ENCODE measurements at regions not wholly inside any gene's neighbourhood (a gene's known extent, or its start where the extent isn't known, plus 50 kb on each side); places are given as distances from the start of the nearest gene placed in this dataset.

GRCh38 chr14:83207550-83207949 lies 1673.9 kb upstream of the SEL1L start:
- TF ChIP-seq, protein P1, sequence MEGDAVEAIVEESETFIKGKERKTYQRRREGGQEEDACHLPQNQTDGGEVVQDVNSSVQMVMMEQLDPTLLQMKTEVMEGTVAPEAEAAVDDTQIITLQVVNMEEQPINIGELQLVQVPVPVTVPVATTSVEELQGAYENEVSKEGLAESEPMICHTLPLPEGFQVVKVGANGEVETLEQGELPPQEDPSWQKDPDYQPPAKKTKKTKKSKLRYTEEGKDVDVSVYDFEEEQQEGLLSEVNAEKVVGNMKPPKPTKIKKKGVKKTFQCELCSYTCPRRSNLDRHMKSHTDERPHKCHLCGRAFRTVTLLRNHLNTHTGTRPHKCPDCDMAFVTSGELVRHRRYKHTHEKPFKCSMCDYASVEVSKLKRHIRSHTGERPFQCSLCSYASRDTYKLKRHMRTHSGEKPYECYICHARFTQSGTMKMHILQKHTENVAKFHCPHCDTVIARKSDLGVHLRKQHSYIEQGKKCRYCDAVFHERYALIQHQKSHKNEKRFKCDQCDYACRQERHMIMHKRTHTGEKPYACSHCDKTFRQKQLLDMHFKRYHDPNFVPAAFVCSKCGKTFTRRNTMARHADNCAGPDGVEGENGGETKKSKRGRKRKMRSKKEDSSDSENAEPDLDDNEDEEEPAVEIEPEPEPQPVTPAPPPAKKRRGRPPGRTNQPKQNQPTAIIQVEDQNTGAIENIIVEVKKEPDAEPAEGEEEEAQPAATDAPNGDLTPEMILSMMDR (IDR thresholded peaks at IDR 0.05; ENCODE audit: poor library complexity), result no peak
- TF ChIP-seq EZH2 (IDR thresholded peaks at IDR 0.05; ENCODE audit: borderline replicate concordance), result no peak
- TF ChIP-seq EZH2phosphoT487 (IDR thresholded peaks at IDR 0.05; ENCODE audit: low read depth, severe bottlenecking, unreplicated experiment), result no peak
